Skeletal muscle tissue (tissue), 3 donors: ENCODE measurements at regions not wholly inside any gene's neighbourhood (a gene's known extent, or its start where the extent isn't known, plus 50 kb on each side); places are given as distances from the start of the nearest gene placed in this dataset.

Source experiments
- H3K27ac ChIP-seq: one replicate; pipeline ENCODE4 v1.7.0; 2013; ENCODE audit warnings: mild to moderate bottlenecking, low read depth, low read length, inconsistent platforms
- H3K27me3 ChIP-seq, 3 donors: one replicate each; pipeline ENCODE4 v1.7.0; 2013; ENCODE audit warnings: low read length in 3 of 3; ENCODE audit not compliant: control insufficient read depth in 3 of 3, insufficient read depth in 3 of 3
- H3K36me3 ChIP-seq, 3 donors: one replicate each; pipeline ENCODE4 v1.7.0; 2013; ENCODE audit warnings: low read length in 3 of 3; ENCODE audit not compliant: control insufficient read depth in 3 of 3, insufficient read depth in 3 of 3
- H3K4me1 ChIP-seq, 3 donors: one replicate each; pipeline ENCODE4 v1.7.0; 2013; ENCODE audit warnings: low read length in 3 of 3, mild to moderate bottlenecking in 3 of 3; ENCODE audit not compliant: control insufficient read depth in 3 of 3, insufficient read depth in 3 of 3
- H3K4me3 ChIP-seq, 3 donors: one replicate each; pipeline ENCODE4 v1.7.0; 2013; ENCODE audit warnings: low read length in 3 of 3
- H3K9ac ChIP-seq, 3 donors: one replicate each; pipeline ENCODE4 v1.7.0; 2013; ENCODE audit warnings: low read length in 3 of 3, mild to moderate bottlenecking in 3 of 3, moderate library complexity in 2 of 3, low read depth in 1 of 3
- H3K9me3 ChIP-seq, 3 donors: one replicate each; pipeline ENCODE4 v1.7.0; 2013; ENCODE audit warnings: low read length in 3 of 3; ENCODE audit not compliant: control insufficient read depth in 3 of 3
- donor health status: Osteomylitis.

DNA sequence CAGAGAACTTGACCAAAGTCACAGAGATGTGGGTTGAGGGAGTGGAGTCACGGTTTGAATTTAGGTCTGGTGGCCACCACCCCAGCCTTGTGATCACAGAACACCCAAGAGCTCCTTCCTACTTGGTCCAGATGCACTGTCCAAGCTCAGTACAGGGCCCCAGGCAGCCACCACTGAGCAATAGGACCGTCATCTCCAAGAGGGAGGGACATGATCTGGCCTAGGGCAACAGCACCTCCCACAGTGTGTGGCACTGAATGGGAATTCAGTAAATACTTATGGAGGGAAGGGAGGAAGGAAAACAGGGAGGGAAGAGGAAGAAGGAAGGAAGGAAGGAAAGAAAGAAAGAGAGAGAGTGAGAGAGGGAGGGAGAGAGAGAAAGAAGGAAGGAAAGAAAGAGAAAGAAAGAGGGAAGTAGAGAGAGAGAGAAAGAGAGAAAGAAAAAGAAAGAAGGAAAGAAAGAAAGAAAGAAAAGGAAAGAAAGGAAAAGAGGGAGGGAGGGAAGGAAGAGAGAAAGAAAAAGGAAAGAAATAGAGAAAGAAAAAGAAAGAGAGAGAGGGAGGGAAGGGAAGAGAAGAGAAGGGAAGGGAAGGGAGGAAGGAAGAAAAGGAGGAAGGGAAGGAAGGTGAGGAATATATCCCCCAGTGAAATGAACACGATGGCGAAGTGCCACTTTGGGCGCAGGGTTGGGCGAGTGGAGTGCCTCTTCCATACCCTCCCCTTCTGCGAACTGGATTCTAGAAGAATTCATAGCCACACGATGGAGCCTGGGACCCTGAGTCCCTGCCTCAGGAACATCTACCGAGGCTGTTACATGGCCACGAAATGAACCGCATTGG, 243.7 kb downstream of the TFAP2C start:
- Histone ChIP-seq H3K9me3 (peaks cover 6 to 8% (median 7%) of the 10 kb centered on the region in 3 donors), H3K36me3 (no peaks in the 10 kb centered on the region), H3K27me3 (peaks cover 2 to 20% (median 4%) of the 10 kb centered on the region in 3 donors), H3K9ac (no peak overlapping the region), H3K4me1 (no peaks in the 10 kb centered on the region), H3K27ac (no peak overlapping the region), H3K4me3 (peak overlapping the region in 1 of 3 donors; percentile 22)

DNA sequence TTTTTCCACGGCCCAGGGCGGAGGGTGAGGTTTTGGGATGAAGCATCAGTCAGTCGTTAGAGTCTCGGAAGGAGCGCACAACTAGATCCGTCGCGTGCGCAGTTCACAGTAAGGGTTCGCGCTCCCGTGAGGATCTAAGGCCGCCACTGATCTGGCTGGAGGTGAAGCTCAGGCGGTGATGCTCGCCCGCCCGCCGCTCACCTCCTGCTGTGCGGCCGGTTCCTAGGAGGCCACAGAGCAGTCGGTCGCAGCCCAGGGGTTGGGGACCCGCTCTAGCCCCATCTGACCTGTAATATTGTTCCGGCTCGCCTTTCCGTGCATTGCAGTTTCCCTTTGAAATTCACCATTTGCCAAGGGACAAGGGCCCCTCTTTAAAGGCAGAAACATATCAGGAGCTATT, 244.7 kb downstream of the TFAP2C start:
- H3K27me3 ChIP-seq: peaks cover 2 to 16% (median 4%) of the 10 kb centered on the region in 3 donors

DNA sequence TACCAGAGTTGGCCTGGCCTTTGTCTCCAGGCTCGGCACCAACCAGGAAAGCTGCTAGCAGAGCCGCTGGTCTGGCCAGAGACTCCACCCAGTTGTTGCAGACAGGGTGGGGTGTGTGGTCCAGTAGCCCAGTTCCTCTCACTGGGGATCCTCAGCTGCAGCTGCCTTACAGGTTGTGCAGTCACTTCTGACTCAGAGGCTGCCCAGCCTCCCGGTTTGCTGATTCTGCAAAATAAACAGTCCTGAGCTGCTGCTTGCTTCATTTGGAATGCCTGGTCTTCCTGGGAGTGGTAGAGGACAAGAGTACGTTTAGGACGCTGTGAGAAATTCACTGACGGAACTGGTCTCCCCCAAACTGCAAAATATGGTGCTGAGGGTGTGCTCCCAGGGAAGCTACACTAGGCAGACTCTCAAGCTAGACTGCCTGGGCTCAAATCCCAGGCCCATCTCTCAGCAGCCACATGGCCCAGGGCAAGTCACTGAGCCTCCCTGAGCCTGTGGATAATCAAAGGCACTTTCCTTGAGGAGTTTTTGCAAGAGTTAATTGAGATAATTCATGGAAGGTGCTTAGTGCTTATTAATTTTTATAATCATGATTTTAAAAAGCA, 246.1 kb downstream of the TFAP2C start:
- Histone ChIP-seq H3K36me3 (no peaks in the 10 kb centered on the region), H3K9me3 (peaks cover 0 to 5% (median 2%) of the 10 kb centered on the region in 3 donors), H3K4me3 (no peak overlapping the region), H3K27ac (no peak overlapping the region), H3K9ac (no peak overlapping the region), H3K4me1 (no peaks in the 10 kb centered on the region), H3K27me3 (peaks cover 2 to 11% (median 4%) of the 10 kb centered on the region in 3 donors)

More for the DNA sequence above, 244.7 kb downstream of the TFAP2C start:
- Histone ChIP-seq H3K9me3 (peaks cover 0 to 5% (median 2%) of the 10 kb centered on the region in 3 donors), H3K9ac (no peak overlapping the region), H3K27ac (no peak overlapping the region), H3K4me1 (no peaks in the 10 kb centered on the region), H3K36me3 (no peaks in the 10 kb centered on the region), H3K4me3 (no peak overlapping the region)

DNA sequence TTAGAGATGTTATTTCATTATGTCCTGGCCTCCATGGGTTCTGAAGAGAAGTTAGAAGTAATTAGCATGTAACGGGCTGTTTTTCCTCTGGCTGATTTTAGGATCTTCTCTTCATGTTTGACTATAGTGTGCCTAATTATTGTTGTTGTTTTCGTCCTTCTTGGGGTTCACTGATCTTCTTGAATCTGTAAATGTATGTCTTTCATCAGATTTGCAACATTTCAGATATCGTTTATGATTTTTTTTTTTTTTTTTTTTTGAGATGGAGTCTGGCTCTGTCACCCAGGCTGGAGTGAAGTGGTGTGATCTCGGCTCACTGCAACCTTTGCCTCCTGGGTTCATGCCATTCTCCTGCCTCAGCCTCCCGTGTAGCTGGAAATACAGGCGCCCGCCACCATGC, 246.7 kb downstream of the TFAP2C start:
- Histone ChIP-seq H3K4me1 (no peaks in the 10 kb centered on the region), H3K27me3 (peaks cover 0 to 11% (median 4%) of the 10 kb centered on the region in 3 donors)

DNA sequence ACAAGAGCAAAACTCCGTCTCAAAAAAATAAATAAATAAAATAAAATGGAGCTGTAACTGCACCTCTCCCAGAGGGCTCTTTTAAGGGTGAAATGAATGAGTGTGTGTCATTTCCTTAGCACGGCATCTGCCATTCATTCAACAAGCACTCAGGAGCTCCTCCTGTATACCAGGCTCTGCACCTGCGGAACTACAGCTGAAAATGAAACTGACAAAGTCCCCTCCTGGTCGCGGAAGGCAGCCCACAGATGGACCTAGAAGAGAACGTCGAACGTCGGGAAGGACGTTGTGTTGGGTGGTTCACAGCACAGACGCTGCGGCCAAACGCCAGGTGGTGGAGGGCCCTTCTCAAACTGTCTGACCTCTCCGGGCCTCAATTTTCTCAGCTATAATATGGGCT, 256.4 kb downstream of the TFAP2C start:
- no peak overlapping the region for H3K27ac ChIP-seq
- no peaks in the 10 kb centered on the region for H3K4me1 ChIP-seq
- no peak overlapping the region for H3K9ac ChIP-seq
- H3K36me3 ChIP-seq: no peaks in the 10 kb centered on the region
- peaks cover 0 to 3% (median 0%) of the 10 kb centered on the region in 3 donors for H3K9me3 ChIP-seq
- H3K27me3 ChIP-seq: no peaks in the 10 kb centered on the region
- no peak overlapping the region for H3K4me3 ChIP-seq

More for the DNA sequence above, 246.7 kb downstream of the TFAP2C start:
- Histone ChIP-seq H3K4me3 (no peak overlapping the region), H3K27ac (no peak overlapping the region), H3K36me3 (no peaks in the 10 kb centered on the region), H3K9me3 (peaks cover 0 to 5% (median 2%) of the 10 kb centered on the region in 3 donors), H3K9ac (no peak overlapping the region)

DNA sequence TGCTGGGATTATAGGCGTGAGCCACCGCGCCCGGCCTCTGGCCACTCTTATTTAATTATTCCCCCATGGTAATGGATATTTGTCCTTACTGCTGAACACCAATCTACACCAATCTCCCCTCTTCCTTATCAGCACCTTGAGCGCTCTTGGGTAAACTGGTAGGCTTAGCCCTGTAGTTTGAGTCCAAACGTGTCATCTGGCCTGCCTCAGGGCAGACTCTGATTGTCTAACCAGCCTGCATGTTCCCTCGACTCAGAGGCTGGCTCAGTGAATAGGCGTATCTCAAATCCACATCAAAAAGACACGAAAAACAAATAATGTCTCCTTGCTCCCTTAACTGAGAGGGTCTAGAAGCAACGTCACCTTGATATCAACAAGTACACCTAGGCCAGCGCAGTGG, 260.9 kb downstream of the TFAP2C start:
- no peaks in the 10 kb centered on the region for H3K36me3 ChIP-seq
- H3K27me3 ChIP-seq: peaks cover 0 to 7% (median 0%) of the 10 kb centered on the region in 3 donors
- H3K4me3 ChIP-seq: no peak overlapping the region
- no peak overlapping the region for H3K27ac ChIP-seq
- no peak overlapping the region for H3K9ac ChIP-seq
- peaks cover 0 to 3% (median 0%) of the 10 kb centered on the region in 3 donors for H3K9me3 ChIP-seq
- no peaks in the 10 kb centered on the region for H3K4me1 ChIP-seq

DNA sequence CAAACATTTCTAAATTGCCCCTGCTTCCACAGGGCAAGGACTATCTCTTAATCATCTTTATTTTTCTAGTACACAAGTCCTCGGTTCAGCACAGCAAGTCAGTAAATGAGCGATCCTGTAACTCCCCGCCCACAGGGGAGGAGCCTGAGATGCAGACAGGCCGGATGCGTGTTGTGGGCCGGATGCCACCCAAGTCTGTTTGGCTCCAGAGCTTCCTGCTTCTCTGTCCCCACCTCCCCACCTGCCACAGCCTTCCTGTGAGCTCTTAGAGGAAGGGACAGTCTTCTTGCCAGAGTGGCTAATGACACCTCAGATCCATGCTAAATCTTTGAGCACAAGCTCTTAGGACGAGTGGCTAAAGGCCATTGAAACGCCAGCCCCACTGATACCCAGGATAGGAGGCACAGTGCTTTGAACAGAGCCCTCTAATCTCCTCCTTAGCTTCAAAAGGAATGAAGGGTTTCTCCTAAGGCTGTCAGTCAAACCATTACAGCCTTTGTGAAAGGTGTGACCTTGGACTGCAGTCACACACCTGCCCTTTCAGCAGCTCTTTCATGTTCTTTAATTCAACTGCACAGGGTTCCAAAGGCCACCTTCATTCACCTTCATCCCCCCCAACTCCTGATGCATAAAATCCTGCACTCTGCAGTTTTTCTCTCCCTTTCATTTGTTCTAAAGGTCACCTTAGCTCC, 264.3 kb downstream of the TFAP2C start:
- H3K27ac ChIP-seq: no peak overlapping the region
- H3K27me3 ChIP-seq: peaks cover 0 to 21% (median 0%) of the 10 kb centered on the region in 3 donors
- no peak overlapping the region for H3K9ac ChIP-seq
- no peaks in the 10 kb centered on the region for H3K9me3 ChIP-seq
- no peak overlapping the region for H3K4me3 ChIP-seq
- H3K4me1 ChIP-seq: no peaks in the 10 kb centered on the region
- H3K36me3 ChIP-seq: no peaks in the 10 kb centered on the region

DNA sequence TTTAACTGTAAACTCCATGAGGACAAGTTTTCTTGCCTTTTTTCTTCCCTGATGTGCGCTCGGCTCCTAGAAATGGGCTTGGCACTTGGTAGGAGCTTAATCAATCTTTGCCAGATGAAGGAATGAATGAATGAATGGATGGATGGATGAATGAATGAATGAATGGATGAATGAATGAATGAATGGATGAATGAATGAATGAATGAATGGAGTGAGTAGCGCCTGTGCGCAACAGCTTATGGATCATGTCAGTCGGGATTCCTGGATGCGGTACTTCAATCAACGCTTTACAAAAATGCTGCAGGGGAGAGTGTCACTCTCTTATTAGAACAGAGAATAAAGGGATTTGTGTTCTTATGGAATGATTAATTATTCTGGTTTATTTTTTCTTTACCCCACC, 267.3 kb downstream of the TFAP2C start:
- no peak overlapping the region for H3K9ac ChIP-seq
- H3K27ac ChIP-seq: no peak overlapping the region
- H3K4me1 ChIP-seq: no peaks in the 10 kb centered on the region
- H3K9me3 ChIP-seq: peaks cover 0 to 2% (median 0%) of the 10 kb centered on the region in 3 donors
- peaks cover 0 to 25% (median 0%) of the 10 kb centered on the region in 3 donors for H3K27me3 ChIP-seq
- no peaks in the 10 kb centered on the region for H3K36me3 ChIP-seq
- H3K4me3 ChIP-seq: no peak overlapping the region

DNA sequence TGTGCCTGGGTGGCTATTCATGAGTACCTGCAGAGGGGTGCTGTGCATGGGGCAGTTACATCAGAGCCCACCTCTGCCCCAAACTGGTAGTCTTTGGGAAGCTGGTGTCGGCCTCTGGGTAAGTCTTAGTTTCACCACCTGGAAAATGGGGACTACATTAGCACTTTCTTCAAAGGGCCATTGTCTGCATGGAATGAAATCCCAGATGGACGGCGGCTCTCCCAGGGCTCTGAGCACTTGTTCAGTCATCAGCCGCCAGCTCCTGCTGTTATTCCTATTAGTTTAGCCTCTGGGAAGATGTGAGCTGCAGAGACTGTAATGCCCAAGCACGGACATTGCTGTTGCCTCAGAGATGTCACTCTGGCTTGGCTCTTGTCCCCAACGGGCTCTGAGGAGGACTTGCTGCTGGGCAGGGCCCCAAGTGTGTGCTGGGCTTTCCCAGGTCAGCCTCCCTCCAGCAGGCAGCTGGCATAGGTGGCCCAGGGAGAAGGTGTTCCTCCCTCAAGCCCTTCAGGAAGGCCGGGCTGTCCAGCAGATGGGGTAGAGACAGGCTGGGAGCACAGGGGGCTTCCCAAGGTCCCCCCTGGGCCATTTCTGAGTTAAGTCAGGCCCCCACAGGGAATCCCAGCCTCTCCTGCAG, 268.3 kb downstream of the TFAP2C start:
- no peaks in the 10 kb centered on the region for H3K4me1 ChIP-seq
- H3K27ac ChIP-seq: no peak overlapping the region
- H3K27me3 ChIP-seq: peaks cover 0 to 23% (median 0%) of the 10 kb centered on the region in 3 donors
- no peak overlapping the region for H3K9ac ChIP-seq
- peaks cover 0 to 2% (median 0%) of the 10 kb centered on the region in 3 donors for H3K9me3 ChIP-seq
- H3K36me3 ChIP-seq: no peaks in the 10 kb centered on the region
- H3K4me3 ChIP-seq: no peak overlapping the region
